ENCODE measurements at regions not wholly inside any gene's neighbourhood (a gene's known extent, or its start where the extent isn't known, plus 50 kb on each side); places are given as distances from the start of the nearest gene placed in this dataset.

- BruUV-seq (replicated peaks): no TSS peak
- TF ChIP-seq TCF7L2 (IDR thresholded peaks at IDR 0.05; ENCODE audit: low read depth, low read length) (no peak), POLR2AphosphoS5 (IDR thresholded peaks at IDR 0.05; ENCODE audit: low read depth, low read length) (no peak)
- TF ChIP-seq, protein P1, sequence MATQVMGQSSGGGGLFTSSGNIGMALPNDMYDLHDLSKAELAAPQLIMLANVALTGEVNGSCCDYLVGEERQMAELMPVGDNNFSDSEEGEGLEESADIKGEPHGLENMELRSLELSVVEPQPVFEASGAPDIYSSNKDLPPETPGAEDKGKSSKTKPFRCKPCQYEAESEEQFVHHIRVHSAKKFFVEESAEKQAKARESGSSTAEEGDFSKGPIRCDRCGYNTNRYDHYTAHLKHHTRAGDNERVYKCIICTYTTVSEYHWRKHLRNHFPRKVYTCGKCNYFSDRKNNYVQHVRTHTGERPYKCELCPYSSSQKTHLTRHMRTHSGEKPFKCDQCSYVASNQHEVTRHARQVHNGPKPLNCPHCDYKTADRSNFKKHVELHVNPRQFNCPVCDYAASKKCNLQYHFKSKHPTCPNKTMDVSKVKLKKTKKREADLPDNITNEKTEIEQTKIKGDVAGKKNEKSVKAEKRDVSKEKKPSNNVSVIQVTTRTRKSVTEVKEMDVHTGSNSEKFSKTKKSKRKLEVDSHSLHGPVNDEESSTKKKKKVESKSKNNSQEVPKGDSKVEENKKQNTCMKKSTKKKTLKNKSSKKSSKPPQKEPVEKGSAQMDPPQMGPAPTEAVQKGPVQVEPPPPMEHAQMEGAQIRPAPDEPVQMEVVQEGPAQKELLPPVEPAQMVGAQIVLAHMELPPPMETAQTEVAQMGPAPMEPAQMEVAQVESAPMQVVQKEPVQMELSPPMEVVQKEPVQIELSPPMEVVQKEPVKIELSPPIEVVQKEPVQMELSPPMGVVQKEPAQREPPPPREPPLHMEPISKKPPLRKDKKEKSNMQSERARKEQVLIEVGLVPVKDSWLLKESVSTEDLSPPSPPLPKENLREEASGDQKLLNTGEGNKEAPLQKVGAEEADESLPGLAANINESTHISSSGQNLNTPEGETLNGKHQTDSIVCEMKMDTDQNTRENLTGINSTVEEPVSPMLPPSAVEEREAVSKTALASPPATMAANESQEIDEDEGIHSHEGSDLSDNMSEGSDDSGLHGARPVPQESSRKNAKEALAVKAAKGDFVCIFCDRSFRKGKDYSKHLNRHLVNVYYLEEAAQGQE (IDR thresholded peaks at IDR 0.05; ENCODE audit: insufficient read depth in 1 of 2, low read depth in 2 of 2, low read length in 1 of 2): no peak
- no peak overlapping the region for H3K27ac ChIP-seq (ENCODE audit: low read length)
- H3K4me1 ChIP-seq (ENCODE audit: control insufficient read depth, insufficient read depth, low read length): no peaks in the 10 kb centered on the region
- in situ Hi-C loops (cut with HindIII; ENCODE audit: low pct_unique_long_range_greater_than_20kb, low sequenced_read_pairs): no loop called here
- ChIA-PET POLR2A (no interaction called here), CTCF (interaction anchor here (0.5 kb wide), 1 partner anchor 309 kb away, joined by 3 read pairs; no protein-coding TSS in a partner anchor)
- H3K27me3 ChIP-seq (ENCODE audit: control insufficient read depth, insufficient read depth, low read length): no peaks in the 10 kb centered on the region; the same call in 1 of the 2 replicates
- intact Hi-C loops (cut with micrococcal nuclease; ENCODE audit: unreplicated experiment): no loop called here
- ATAC-seq (no peak), DNase-seq (ENCODE audit: low read depth, low spot score) (no peak)
- H3K9me3 ChIP-seq (ENCODE audit: control insufficient read depth, insufficient read depth, low read depth, low read length): no peaks in the 10 kb centered on the region
- no peaks in the 10 kb centered on the region for H3K36me3 ChIP-seq (ENCODE audit: control insufficient read depth, insufficient read depth, low read length)
- H3K4me3 ChIP-seq (ENCODE audit: low read depth in 2 of 2, low read length in 2 of 2): no peak overlapping the region
Measured at GRCh38 chr6:14665827-14666724, 548.5 kb downstream of the CD83 start.

DNA sequence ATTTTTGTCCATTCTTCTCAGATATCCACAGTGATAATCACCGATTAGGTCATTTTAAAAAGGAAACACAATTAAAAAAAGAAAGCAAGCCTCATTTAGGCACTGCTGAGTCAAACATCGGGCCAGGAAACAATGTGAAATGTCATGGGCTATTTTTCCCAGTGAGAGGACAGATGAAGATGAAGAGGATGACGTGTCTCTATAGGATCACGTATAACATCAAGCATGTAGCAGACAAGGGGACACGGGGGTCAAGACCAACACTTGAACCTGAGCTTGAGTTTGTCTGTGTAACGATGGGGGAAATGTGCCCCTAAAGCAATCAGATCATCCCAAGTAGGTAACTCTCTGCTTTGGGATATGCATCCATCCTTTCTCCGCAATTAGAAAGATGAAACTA lies 553.2 kb downstream of the CD83 start:
- no peak for DNase-seq (ENCODE audit: low read depth, low spot score)
- no peak overlapping the region for H3K4me3 ChIP-seq (ENCODE audit: low read depth in 2 of 2, low read length in 2 of 2)
- H3K9me3 ChIP-seq (ENCODE audit: control insufficient read depth, insufficient read depth, low read depth, low read length): no peaks in the 10 kb centered on the region
- H3K27me3 ChIP-seq (ENCODE audit: control insufficient read depth, insufficient read depth, low read length): no peaks in the 10 kb centered on the region; the same call in 1 of the 2 replicates
- no peak for ATAC-seq
- H3K36me3 ChIP-seq (ENCODE audit: control insufficient read depth, insufficient read depth, low read length): no peaks in the 10 kb centered on the region
- TF ChIP-seq SIN3A (IDR thresholded peaks at IDR 0.05; ENCODE audit: borderline replicate concordance, insufficient read depth, low read depth, low read length) (no peak), CTCF (IDR thresholded peaks at IDR 0.05) (no peak), POLR2AphosphoS5 (IDR thresholded peaks at IDR 0.05; ENCODE audit: low read depth, low read length) (no peak), TCF7L2 (IDR thresholded peaks at IDR 0.05; ENCODE audit: low read depth, low read length) (no peak)
- TF ChIP-seq, protein P1 (IDR thresholded peaks at IDR 0.05; ENCODE audit: insufficient read depth in 1 of 2, low read depth in 2 of 2, low read length in 1 of 2): no peak
- intact Hi-C loops (cut with micrococcal nuclease; ENCODE audit: unreplicated experiment) (no loop called here), in situ Hi-C loops (cut with HindIII; ENCODE audit: low pct_unique_long_range_greater_than_20kb, low sequenced_read_pairs) (no loop called here)
- POLR2A ChIA-PET: no interaction called here
- no TSS peak for BruUV-seq (replicated peaks)
- H3K27ac ChIP-seq (ENCODE audit: low read length): no peak overlapping the region
- CTCF ChIA-PET: no interaction called here
- no peaks in the 10 kb centered on the region for H3K4me1 ChIP-seq (ENCODE audit: control insufficient read depth, insufficient read depth, low read length)
